Peyer's patch (tissue), 4 donors: ENCODE measurements at regions not wholly inside any gene's neighbourhood (a gene's known extent, or its start where the extent isn't known, plus 50 kb on each side); places are given as distances from the start of the nearest gene placed in this dataset.

ENCODE experiments used
- DNase-seq, 3 donors: peaks; one replicate each; pipeline ENCODE4 v3.0.0-alpha.2; 2017 to 2019
- H3K27ac ChIP-seq, 4 donors: fragments of 200-600 bp; sonication (generic); one replicate each; pipeline ENCODE4 v1.5.1; 2016 to 2019
- H3K27me3 ChIP-seq, 2 donors: fragments of 200-600 bp; sonication (generic); one replicate each; pipeline ENCODE4 v1.5.1; 2019
- H3K36me3 ChIP-seq, 3 donors: fragments of 200-600 bp; sonication (generic); one replicate each; pipeline ENCODE4 v1.5.1; 2016 to 2019
- H3K4me1 ChIP-seq, 4 donors: fragments of 200-600 bp; sonication (generic); one replicate each; pipeline ENCODE4 v1.5.1; 2016 to 2019
- H3K4me3 ChIP-seq, 4 donors: fragments of 200-600 bp; sonication (generic); 1 replicate in 3 of 4; 2 replicates in 1 of 4; pipeline ENCODE4 v1.5.1; 2016 to 2019; ENCODE audit warnings: mild to moderate bottlenecking in 1 of 4
- H3K9me3 ChIP-seq, 4 donors: fragments of 200-600 bp; sonication (generic); one replicate each; pipeline ENCODE4 v1.5.1; 2016 to 2019; ENCODE audit warnings: mild to moderate bottlenecking in 1 of 4
- POLR2A ChIP-seq, 2 donors: fragments of 450-650 bp; IDR thresholded peaks; one replicate each; pipeline ENCODE4 v1.5.1; 2017; ENCODE audit warnings: antibody characterized with exemption in 2 of 2, mild to moderate bottlenecking in 2 of 2, moderate library complexity in 2 of 2
- TF ChIP-seq, protein P1 (sequence below), 6 experiments: fragments of 450-650 bp in 4 of 6; fragments of 200-600 bp in 2 of 6; sonication (generic) in 1 of 6; IDR thresholded peaks; one replicate each; pipeline ENCODE4 v1.5.1; 2017 to 2019; ENCODE audit warnings: antibody characterized with exemption in 6 of 6, mild to moderate bottlenecking in 3 of 6, moderate library complexity in 1 of 6

DNA sequence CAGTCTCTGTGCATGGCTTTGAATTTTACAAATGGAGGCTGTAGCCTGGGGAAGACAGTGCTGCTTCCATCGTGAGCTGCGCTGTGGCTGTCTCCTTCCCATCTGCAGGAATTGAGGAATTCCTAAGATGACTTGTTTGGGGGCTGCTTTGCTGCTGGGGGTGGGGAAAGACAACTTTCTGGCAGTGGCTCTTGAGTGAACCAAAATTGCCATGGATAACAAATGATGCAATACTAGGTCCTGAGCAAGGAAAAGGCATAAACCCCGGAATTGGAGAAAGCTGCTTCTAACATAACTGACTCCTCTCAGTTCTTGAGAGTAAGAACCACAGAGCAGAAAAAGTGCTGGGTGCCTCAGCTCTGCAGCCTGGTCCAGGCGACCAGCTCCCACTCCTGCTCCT lies 245.0 kb upstream of the RPL38 start:
- no peak for TF ChIP-seq POLR2A (IDR thresholded peaks at IDR 0.05)
- TF ChIP-seq, protein P1, sequence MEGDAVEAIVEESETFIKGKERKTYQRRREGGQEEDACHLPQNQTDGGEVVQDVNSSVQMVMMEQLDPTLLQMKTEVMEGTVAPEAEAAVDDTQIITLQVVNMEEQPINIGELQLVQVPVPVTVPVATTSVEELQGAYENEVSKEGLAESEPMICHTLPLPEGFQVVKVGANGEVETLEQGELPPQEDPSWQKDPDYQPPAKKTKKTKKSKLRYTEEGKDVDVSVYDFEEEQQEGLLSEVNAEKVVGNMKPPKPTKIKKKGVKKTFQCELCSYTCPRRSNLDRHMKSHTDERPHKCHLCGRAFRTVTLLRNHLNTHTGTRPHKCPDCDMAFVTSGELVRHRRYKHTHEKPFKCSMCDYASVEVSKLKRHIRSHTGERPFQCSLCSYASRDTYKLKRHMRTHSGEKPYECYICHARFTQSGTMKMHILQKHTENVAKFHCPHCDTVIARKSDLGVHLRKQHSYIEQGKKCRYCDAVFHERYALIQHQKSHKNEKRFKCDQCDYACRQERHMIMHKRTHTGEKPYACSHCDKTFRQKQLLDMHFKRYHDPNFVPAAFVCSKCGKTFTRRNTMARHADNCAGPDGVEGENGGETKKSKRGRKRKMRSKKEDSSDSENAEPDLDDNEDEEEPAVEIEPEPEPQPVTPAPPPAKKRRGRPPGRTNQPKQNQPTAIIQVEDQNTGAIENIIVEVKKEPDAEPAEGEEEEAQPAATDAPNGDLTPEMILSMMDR (IDR thresholded peaks at IDR 0.05): no peak
- no peaks in the 10 kb centered on the region for H3K27me3 ChIP-seq
- H3K27ac ChIP-seq: no peak overlapping the region
- no peaks in the 10 kb centered on the region for H3K9me3 ChIP-seq
- no peaks in the 10 kb centered on the region for H3K36me3 ChIP-seq
- DNase-seq: no peak
- H3K4me1 ChIP-seq: peaks cover 0 to 9% (median 0%) of the 10 kb centered on the region in 4 donors
- H3K4me3 ChIP-seq: no peak overlapping the region

DNA sequence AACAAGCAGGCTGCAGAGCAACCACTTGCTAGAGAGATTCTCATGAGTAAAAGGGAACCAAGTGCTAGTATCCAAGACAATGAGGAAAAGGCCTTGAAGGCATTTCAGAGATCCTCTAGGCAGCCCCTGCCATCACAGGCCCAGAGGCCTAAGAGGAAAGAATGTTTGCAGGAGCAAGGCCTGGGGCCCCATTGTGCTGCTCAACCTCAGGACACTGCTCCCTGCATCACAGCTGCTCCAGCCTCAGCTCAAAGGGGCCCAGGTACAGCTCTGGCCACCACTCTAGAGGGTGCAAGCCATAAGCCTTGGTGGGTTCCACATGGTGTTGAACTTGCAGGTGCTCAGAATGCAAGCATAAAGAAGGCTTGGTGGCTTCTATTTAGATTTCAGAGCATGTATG lies 243.0 kb upstream of the RPL38 start:
- Histone ChIP-seq H3K9me3 (no peaks in the 10 kb centered on the region), H3K36me3 (no peaks in the 10 kb centered on the region), H3K27me3 (no peaks in the 10 kb centered on the region), H3K4me3 (no peak overlapping the region), H3K4me1 (peaks cover 0 to 9% (median 0%) of the 10 kb centered on the region in 4 donors), H3K27ac (no peak overlapping the region)
- TF ChIP-seq POLR2A (IDR thresholded peaks at IDR 0.05): no peak
- TF ChIP-seq, protein P1 (IDR thresholded peaks at IDR 0.05): no peak
- DNase-seq: no peak

DNA sequence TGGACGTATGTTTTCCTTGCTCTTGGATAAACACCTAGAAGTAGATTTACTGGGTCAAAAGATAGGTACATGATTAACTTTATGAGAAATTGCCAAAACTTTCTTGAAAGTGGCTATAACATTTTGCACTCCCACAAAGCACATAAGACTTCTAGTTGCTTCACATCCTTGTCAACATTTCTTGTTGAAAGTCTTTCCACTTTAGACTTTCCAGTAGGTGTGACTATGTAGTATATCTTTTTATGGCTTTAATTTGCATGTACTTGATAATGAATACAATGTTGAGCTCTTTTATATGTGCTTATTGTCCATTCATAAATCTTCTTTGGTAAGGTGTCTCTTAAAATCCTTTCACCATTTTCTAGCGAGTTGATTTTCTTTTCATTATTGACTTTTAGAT lies 241.2 kb upstream of the RPL38 start:
- Histone ChIP-seq H3K4me1 (peaks cover 0 to 3% (median 0%) of the 10 kb centered on the region in 4 donors), H3K36me3 (no peaks in the 10 kb centered on the region), H3K4me3 (no peak overlapping the region), H3K27me3 (no peaks in the 10 kb centered on the region), H3K9me3 (no peaks in the 10 kb centered on the region), H3K27ac (no peak overlapping the region)
- no peak for DNase-seq
- TF ChIP-seq, protein P1 (IDR thresholded peaks at IDR 0.05): no peak
- TF ChIP-seq POLR2A (IDR thresholded peaks at IDR 0.05): no peak

DNA sequence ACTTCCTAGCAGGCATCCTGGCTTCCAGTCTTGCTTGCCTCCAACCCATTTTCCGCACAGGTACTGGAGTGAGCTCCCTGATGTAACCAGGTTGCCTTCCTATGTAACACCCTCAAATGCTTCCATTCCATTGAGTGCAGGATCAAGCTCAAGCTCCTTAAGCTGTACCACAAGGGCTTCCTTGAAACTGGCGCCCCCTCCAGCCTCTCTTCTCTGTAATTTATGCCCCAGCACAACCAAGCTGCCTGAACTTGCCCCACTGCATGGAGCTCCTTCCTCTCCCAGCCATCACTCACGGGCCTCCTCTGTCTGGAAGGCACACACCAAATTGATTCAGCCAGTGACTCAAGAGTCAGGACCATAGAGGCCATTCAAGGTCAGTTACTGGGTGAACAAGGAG lies 234.8 kb upstream of the RPL38 start:
- no peak overlapping the region for H3K4me3 ChIP-seq
- no peaks in the 10 kb centered on the region for H3K36me3 ChIP-seq
- no peaks in the 10 kb centered on the region for H3K27me3 ChIP-seq
- H3K27ac ChIP-seq: no peak overlapping the region
- TF ChIP-seq, protein P1 (IDR thresholded peaks at IDR 0.05): no peak
- TF ChIP-seq POLR2A (IDR thresholded peaks at IDR 0.05): no peak
- H3K9me3 ChIP-seq: no peaks in the 10 kb centered on the region
- no peaks in the 10 kb centered on the region for H3K4me1 ChIP-seq
- DNase-seq: no peak

DNA sequence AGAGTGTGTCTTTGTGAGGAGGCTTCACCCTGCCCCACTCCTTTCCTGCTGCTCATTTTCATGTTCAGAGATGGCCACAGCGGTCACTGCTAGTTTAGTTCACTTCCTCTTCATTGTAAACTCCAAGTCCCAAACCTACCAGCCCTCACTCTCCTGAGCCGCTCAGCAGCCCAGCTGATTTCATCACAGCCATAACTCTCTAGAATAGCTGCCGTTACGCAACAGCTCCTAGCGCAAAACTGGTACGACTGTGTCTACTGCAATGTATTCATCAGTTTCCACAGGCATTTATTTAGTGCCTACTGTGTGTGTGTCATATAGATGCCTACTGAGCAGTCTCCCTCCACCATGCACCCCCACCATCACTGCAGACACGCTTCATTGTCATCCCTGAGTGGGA lies 233.5 kb upstream of the RPL38 start:
- no peaks in the 10 kb centered on the region for H3K9me3 ChIP-seq
- no peak overlapping the region for H3K4me3 ChIP-seq
- no peak for DNase-seq
- H3K27me3 ChIP-seq: no peaks in the 10 kb centered on the region
- TF ChIP-seq, protein P1 (IDR thresholded peaks at IDR 0.05): no peak
- no peak for TF ChIP-seq POLR2A (IDR thresholded peaks at IDR 0.05)
- H3K27ac ChIP-seq: no peak overlapping the region
- H3K36me3 ChIP-seq: no peaks in the 10 kb centered on the region
- no peaks in the 10 kb centered on the region for H3K4me1 ChIP-seq

DNA sequence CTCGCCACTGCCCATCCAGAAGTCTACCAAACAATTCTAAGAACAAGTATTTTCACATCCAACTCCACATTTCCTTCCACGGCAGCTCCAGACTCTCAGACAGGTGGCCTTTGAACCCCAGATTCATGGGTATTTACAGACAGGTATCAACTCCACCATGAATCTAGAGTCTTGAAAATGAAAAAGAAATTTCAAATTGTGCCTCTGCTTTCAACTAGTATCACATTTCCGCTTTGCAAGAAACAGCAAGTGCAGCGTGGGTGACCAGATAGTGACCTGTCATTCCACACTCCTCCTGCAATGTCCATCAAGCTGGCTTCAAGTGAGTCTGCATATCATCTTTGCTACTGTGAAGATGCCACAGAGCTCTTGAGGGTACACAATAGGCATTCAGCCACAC lies 232.4 kb upstream of the RPL38 start:
- Histone ChIP-seq H3K4me1 (no peaks in the 10 kb centered on the region), H3K27ac (no peak overlapping the region), H3K36me3 (no peaks in the 10 kb centered on the region), H3K4me3 (no peak overlapping the region), H3K27me3 (no peaks in the 10 kb centered on the region), H3K9me3 (no peaks in the 10 kb centered on the region)
- no peak for TF ChIP-seq POLR2A (IDR thresholded peaks at IDR 0.05)
- TF ChIP-seq, protein P1 (IDR thresholded peaks at IDR 0.05): no peak
- no peak for DNase-seq
